ENCODE measurements at regions not wholly inside any gene's neighbourhood (a gene's known extent, or its start where the extent isn't known, plus 50 kb on each side); places are given as distances from the start of the nearest gene placed in this dataset.
A peak's percentile ranks its signal among the peaks of the same experiment; 100 is the strongest.

DNA sequence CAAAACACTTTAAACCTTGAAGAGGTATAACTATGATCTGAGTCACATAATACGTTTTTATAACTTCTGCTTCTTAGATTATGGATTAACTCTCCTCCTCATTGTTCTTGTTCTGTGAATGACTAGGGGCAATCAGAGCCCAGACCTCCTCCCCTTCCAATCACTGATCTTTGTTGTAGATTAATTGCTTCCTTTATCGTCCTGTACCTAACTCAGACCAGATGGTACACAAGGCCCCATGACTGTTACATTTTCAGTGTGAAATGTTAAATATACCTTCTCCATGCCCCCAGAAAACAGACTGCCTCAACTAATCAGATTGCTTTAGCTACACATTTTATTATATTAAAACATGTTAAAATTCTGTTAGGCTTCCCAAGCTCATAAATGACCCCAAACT lies 211.7 kb downstream of the RNF152 start:
- Histone ChIP-seq H3K36me3 (no peaks in the 10 kb centered on the region), H3K27ac (no peak overlapping the region), H3K27me3 (no peaks in the 10 kb centered on the region), H3K4me3 (no peak overlapping the region), H3K4me1 (peaks cover 0 to 8% (median 0%) of the 10 kb centered on the region in 9 donors), H3K9me3 (peaks cover 0 to 30% (median 13%) of the 10 kb centered on the region in 11 donors)
- ATAC-seq (no peak), DNase-seq (no peak)
- TF ChIP-seq, protein P1, sequence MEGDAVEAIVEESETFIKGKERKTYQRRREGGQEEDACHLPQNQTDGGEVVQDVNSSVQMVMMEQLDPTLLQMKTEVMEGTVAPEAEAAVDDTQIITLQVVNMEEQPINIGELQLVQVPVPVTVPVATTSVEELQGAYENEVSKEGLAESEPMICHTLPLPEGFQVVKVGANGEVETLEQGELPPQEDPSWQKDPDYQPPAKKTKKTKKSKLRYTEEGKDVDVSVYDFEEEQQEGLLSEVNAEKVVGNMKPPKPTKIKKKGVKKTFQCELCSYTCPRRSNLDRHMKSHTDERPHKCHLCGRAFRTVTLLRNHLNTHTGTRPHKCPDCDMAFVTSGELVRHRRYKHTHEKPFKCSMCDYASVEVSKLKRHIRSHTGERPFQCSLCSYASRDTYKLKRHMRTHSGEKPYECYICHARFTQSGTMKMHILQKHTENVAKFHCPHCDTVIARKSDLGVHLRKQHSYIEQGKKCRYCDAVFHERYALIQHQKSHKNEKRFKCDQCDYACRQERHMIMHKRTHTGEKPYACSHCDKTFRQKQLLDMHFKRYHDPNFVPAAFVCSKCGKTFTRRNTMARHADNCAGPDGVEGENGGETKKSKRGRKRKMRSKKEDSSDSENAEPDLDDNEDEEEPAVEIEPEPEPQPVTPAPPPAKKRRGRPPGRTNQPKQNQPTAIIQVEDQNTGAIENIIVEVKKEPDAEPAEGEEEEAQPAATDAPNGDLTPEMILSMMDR (IDR thresholded peaks at IDR 0.05), result no peak
- 84 to 90% methylated on average over 2 of the region's 2 CpGs for WGBS, 2 donors
- intact Hi-C loops (cut with DNase I), result no loop called here

DNA sequence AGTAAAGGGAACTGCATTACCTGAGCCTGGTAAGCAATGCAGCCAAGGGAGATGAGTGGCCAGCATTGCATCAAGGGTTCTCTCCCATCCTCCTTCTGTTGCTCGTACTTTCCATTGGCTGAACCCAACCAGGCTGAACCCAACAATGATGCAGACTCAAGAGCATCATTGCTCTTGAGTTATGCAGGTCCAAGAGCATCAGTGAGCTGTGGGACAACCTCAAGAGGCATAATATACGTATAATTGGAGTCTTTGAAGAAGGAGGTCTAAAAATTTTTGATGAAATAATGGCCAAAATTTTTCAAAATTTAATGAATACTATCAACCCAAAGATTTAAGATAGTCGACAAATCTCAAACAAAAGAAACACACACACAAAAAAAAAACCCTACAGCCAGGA lies 213.0 kb downstream of the RNF152 start:
- TF ChIP-seq, protein P1 (IDR thresholded peaks at IDR 0.05), result no peak
- 92 to 94% methylated on average over 3 of the region's 3 CpGs for WGBS, 2 donors
- intact Hi-C loops (cut with DNase I), result no loop called here
- DNase-seq, result no peak
- ATAC-seq, result no peak
- peaks cover 0 to 8% (median 0%) of the 10 kb centered on the region in 9 donors for H3K4me1 ChIP-seq
- no peak overlapping the region for H3K27ac ChIP-seq
- no peak overlapping the region for H3K4me3 ChIP-seq
- no peaks in the 10 kb centered on the region for H3K36me3 ChIP-seq
- H3K27me3 ChIP-seq, result no peaks in the 10 kb centered on the region
- peaks cover 0 to 30% (median 13%) of the 10 kb centered on the region in 11 donors for H3K9me3 ChIP-seq

DNA sequence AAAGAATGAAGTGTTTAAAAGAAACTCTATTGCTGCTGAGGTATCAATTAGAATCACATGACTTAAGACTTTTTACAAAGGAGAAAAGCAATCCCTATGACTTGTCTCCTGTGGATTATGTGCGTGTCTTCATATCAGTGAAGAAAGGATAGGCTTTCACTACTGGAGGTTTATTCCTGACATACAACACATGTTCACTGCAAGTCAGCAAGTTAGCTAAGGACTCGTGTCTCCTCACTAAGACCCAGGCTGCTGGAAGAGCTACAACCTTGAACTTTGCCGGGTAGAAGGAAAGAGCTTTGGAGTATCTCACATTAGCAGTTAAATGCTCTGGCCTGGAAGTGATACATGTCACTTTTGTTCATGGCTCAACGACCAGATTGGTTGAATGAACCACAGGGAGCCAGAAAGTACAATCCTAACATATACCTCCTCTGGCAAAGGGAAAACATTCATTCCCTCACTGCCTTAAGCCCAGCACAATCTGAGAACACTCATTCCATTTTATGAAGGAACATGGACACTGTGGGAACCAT lies 215.3 kb downstream of the RNF152 start:
- H3K27me3 ChIP-seq, result no peaks in the 10 kb centered on the region
- no peak overlapping the region for H3K4me3 ChIP-seq
- DNase-seq (no peak), ATAC-seq (peak in 1 of 8 donors; percentile 38)
- no peaks in the 10 kb centered on the region for H3K36me3 ChIP-seq
- TF ChIP-seq, protein P1 (IDR thresholded peaks at IDR 0.05), result no peak
- intact Hi-C loops (cut with DNase I), result no loop called here
- H3K9me3 ChIP-seq, result peaks cover 0 to 30% (median 13%) of the 10 kb centered on the region in 11 donors
- no peak overlapping the region for H3K27ac ChIP-seq
- 57 to 64% methylated on average over 4 of the region's 4 CpGs for WGBS, 2 donors
- peaks cover 0 to 6% (median 0%) of the 10 kb centered on the region in 9 donors for H3K4me1 ChIP-seq

DNA sequence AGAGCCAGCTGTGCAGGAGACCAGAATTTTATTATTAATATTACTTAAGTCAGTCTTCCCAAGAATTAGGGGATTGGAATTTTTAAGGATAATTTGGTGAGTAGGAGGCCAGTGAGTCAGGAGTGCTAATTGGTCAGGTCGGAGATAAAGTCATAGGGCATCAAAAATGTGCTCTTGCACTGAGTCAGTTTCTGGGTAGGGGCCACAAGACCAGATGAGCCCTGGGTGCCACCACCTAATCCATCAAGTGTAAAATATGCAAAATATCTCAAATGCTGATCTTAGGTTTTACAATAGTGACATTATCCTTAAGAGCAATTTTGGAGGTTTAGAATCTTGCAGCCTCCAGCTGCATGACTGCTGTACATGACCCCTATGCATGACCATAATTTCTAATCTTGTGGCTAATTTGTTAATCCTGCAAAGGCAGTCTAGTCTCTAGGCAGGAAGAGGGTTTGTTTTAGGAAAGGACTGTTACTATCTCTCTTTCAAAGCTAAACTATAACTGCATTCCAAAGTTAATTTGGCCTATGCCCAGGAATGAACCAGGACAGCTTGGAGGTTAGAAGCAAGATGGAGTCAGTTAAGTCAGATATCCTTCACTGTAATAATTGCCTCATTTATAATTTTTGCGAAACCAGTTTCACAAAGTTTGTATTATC lies 215.9 kb downstream of the RNF152 start:
- 78 to 84% methylated on average over 2 of the region's 2 CpGs for WGBS, 2 donors
- Histone ChIP-seq H3K4me1 (peaks cover 0 to 6% (median 0%) of the 10 kb centered on the region in 9 donors), H3K36me3 (no peaks in the 10 kb centered on the region), H3K9me3 (peaks cover 0 to 30% (median 13%) of the 10 kb centered on the region in 11 donors), H3K27ac (no peak overlapping the region), H3K4me3 (no peak overlapping the region), H3K27me3 (no peaks in the 10 kb centered on the region)
- ATAC-seq (no peak), DNase-seq (no peak)
- intact Hi-C loops (cut with DNase I), result no loop called here
- TF ChIP-seq, protein P1 (IDR thresholded peaks at IDR 0.05), result no peak

Data from heart right ventricle (tissue), 16 donors.